ENCODE measurements at regions not wholly inside any gene's neighbourhood (a gene's known extent, or its start where the extent isn't known, plus 50 kb on each side); places are given as distances from the start of the nearest gene placed in this dataset.
A peak's percentile ranks its signal among the peaks of the same experiment; 100 is the strongest.

- DNase-seq (ENCODE audit: low read depth): no peak
- no peak overlapping the region for H3K4me3 ChIP-seq (ENCODE audit: low read length)
- TF ChIP-seq CTCF (conservative IDR thresholded peaks at IDR 0.05; ENCODE audit: low read depth, low read length): no peak
These were observed 116.9 kb downstream of the EVX1 start for GRCh38 chr7:27359181-27360125.

- H3K4me3 ChIP-seq (ENCODE audit: low read length): no peak overlapping the region
- no peak for TF ChIP-seq CTCF (conservative IDR thresholded peaks at IDR 0.05; ENCODE audit: low read depth, low read length)
- no peak for DNase-seq (ENCODE audit: low read depth)
These were observed 118.9 kb downstream of the EVX1 start for GRCh38 chr7:27361522-27361921.

- TF ChIP-seq CTCF (conservative IDR thresholded peaks at IDR 0.05; ENCODE audit: low read depth, low read length): no peak
- no peak for DNase-seq (ENCODE audit: low read depth)
- no peak overlapping the region for H3K4me3 ChIP-seq (ENCODE audit: low read length)
These were observed 119.4 kb downstream of the EVX1 start for GRCh38 chr7:27362026-27362425.

GRCh38 chr7:27364344-27364758, 121.7 kb downstream of the EVX1 start:
- H3K4me3 ChIP-seq (ENCODE audit: low read length): no peak overlapping the region
- no peak for TF ChIP-seq CTCF (conservative IDR thresholded peaks at IDR 0.05; ENCODE audit: low read depth, low read length)
- peak; percentile 9 for DNase-seq (ENCODE audit: low read depth)

- no peak for DNase-seq (ENCODE audit: low read depth)
- TF ChIP-seq CTCF (conservative IDR thresholded peaks at IDR 0.05; ENCODE audit: low read depth, low read length): no peak
- no peak overlapping the region for H3K4me3 ChIP-seq (ENCODE audit: low read length)
These were observed 124.8 kb downstream of the EVX1 start for GRCh38 chr7:27367179-27367932.

GRCh38 chr7:27367933-27368549, 125.4 kb downstream of the EVX1 start:
- H3K4me3 ChIP-seq (ENCODE audit: low read length): no peak overlapping the region
- DNase-seq (ENCODE audit: low read depth): no peak
- TF ChIP-seq CTCF (conservative IDR thresholded peaks at IDR 0.05; ENCODE audit: low read depth, low read length): no peak
